ENCODE measurements at regions not wholly inside any gene's neighbourhood (a gene's known extent, or its start where the extent isn't known, plus 50 kb on each side); places are given as distances from the start of the nearest gene placed in this dataset.

DNA sequence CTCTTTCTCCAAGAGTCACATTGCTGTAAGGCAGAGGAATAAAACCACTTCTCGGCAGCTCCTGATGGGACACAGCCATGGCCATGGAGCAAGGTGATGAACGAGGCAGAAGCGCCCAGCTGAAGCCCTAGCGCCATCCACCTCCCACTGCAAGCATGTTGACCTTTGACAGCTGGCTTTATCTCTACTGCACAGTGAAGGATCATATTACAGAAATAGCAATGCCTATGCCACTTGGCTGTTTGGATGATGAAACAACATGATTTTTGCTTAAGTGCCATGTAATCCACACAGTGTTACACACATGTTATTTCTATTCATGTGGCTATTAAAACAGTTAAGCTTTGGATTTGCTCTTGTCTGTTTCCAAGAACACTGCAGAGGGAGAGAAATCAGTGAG lies 167.7 kb downstream of the VAPA start:
- H3K9me3 Mint-ChIP-seq = peaks cover 35% of the 10 kb centered on the region
- H3K36me3 Mint-ChIP-seq (ENCODE audit: low read depth) = peaks cover 26% of the 10 kb centered on the region
- H3K27ac Mint-ChIP-seq = no peak overlapping the region
- peaks cover 34% of the 10 kb centered on the region for H3K4me1 Mint-ChIP-seq
- no peak for TF ChIP-seq CTCF (IDR thresholded peaks at IDR 0.05; ENCODE audit: unreplicated experiment in 3 of 3)
- no peak overlapping the region for H3K4me3 Mint-ChIP-seq
- H3K27me3 Mint-ChIP-seq (ENCODE audit: low read depth) = peaks cover 7% of the 10 kb centered on the region

- peaks cover 22% of the 10 kb centered on the region for H3K27me3 Mint-ChIP-seq (ENCODE audit: low read depth)
- TF ChIP-seq CTCF (IDR thresholded peaks at IDR 0.05; ENCODE audit: unreplicated experiment in 3 of 3) = no peak
- peaks cover 30% of the 10 kb centered on the region for H3K4me1 Mint-ChIP-seq
- peaks cover 23% of the 10 kb centered on the region for H3K36me3 Mint-ChIP-seq (ENCODE audit: low read depth)
- peaks cover 35% of the 10 kb centered on the region for H3K9me3 Mint-ChIP-seq
- H3K4me3 Mint-ChIP-seq = no peak overlapping the region
- no peak overlapping the region for H3K27ac Mint-ChIP-seq
Observed at GRCh38 chr18:10085416-10085815, 171.6 kb downstream of the VAPA start.

- H3K27me3 Mint-ChIP-seq (ENCODE audit: low read depth) = peaks cover 26% of the 10 kb centered on the region
- peaks cover 33% of the 10 kb centered on the region for H3K9me3 Mint-ChIP-seq
- peaks cover 30% of the 10 kb centered on the region for H3K4me1 Mint-ChIP-seq
- H3K36me3 Mint-ChIP-seq (ENCODE audit: low read depth) = peaks cover 23% of the 10 kb centered on the region
- TF ChIP-seq CTCF (IDR thresholded peaks at IDR 0.05; ENCODE audit: unreplicated experiment in 3 of 3) = no peak
- H3K27ac Mint-ChIP-seq = no peak overlapping the region
- H3K4me3 Mint-ChIP-seq = no peak overlapping the region
Observed at GRCh38 chr18:10085876-10086275, 172.1 kb downstream of the VAPA start.

- no peak for TF ChIP-seq CTCF (IDR thresholded peaks at IDR 0.05; ENCODE audit: unreplicated experiment in 3 of 3)
- H3K9me3 Mint-ChIP-seq = peaks cover 26% of the 10 kb centered on the region
- H3K4me1 Mint-ChIP-seq = peaks cover 24% of the 10 kb centered on the region
- H3K4me3 Mint-ChIP-seq = no peak overlapping the region
- H3K27me3 Mint-ChIP-seq (ENCODE audit: low read depth) = peaks cover 29% of the 10 kb centered on the region
- H3K36me3 Mint-ChIP-seq (ENCODE audit: low read depth) = peaks cover 21% of the 10 kb centered on the region
- no peak overlapping the region for H3K27ac Mint-ChIP-seq
Observed at GRCh38 chr18:10086458-10087210, 172.8 kb downstream of the VAPA start.

- Mint-ChIP-seq H3K9me3 (peaks cover 10% of the 10 kb centered on the region), H3K27ac (no peak overlapping the region), H3K36me3 (ENCODE audit: low read depth) (peaks cover 8% of the 10 kb centered on the region), H3K4me3 (no peak overlapping the region), H3K4me1 (peaks cover 22% of the 10 kb centered on the region), H3K27me3 (ENCODE audit: low read depth) (peaks cover 36% of the 10 kb centered on the region)
- TF ChIP-seq CTCF (IDR thresholded peaks at IDR 0.05; ENCODE audit: unreplicated experiment in 3 of 3) = no peak
Observed at GRCh38 chr18:10088734-10089133, 174.9 kb downstream of the VAPA start.

DNA sequence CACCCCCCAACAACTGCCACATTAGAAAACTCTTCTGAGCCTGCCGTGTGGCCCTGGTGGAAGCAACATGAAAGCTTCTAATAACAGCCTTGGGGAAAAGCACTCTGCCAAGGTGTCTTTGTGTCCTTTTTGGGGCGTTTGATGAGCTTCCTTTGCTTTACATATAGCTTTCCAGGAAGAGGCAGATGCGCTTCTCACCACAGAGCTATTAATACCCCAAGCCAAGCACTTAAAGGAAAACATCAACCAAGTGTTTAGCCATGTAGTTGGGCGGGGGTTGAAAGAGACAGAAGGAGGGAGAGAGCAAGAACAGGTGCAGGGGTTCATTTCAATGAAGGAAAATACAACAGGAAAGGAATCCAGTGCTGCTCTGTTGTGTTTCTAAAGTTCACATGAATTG lies 176.1 kb downstream of the VAPA start:
- no peak overlapping the region for H3K4me3 Mint-ChIP-seq
- H3K27ac Mint-ChIP-seq = no peak overlapping the region
- peaks cover 37% of the 10 kb centered on the region for H3K27me3 Mint-ChIP-seq (ENCODE audit: low read depth)
- peaks cover 5% of the 10 kb centered on the region for H3K9me3 Mint-ChIP-seq
- H3K4me1 Mint-ChIP-seq = peaks cover 22% of the 10 kb centered on the region
- no peak for TF ChIP-seq CTCF (IDR thresholded peaks at IDR 0.05; ENCODE audit: unreplicated experiment in 3 of 3)
- peaks cover 3% of the 10 kb centered on the region for H3K36me3 Mint-ChIP-seq (ENCODE audit: low read depth)

Measured in nephron (organoid).